ENCODE measurements at regions not wholly inside any gene's neighbourhood (a gene's known extent, or its start where the extent isn't known, plus 50 kb on each side); places are given as distances from the start of the nearest gene placed in this dataset.

GRCh38 chr10:47246406-47247147 lies 53.4 kb upstream of the GDF10 start:
- DNase-seq (ENCODE audit: extremely low read depth in 1 of 2, low read depth in 1 of 2) = no peak

GRCh38 chr10:47247148-47248059 lies 52.6 kb upstream of the GDF10 start:
- no peak for DNase-seq (ENCODE audit: extremely low read depth in 1 of 2, low read depth in 1 of 2)

- DNase-seq (ENCODE audit: extremely low read depth in 1 of 2, low read depth in 1 of 2) = no peak
Observed at GRCh38 chr10:47248386-47249090, 51.5 kb upstream of the GDF10 start.

GRCh38 chr10:47249881-47250280 lies 50.1 kb upstream of the GDF10 start:
- no peak for DNase-seq (ENCODE audit: extremely low read depth in 1 of 2, low read depth in 1 of 2)

All from stimulated activated CD8-positive, alpha-beta memory T cell treated with anti-CD3 and anti-CD28 coated beads, Interleukin-7, amount 100 ng/mL, for 48 hours (primary cell).